Right ventricle myocardium inferior (tissue), 1 donor: ENCODE measurements at regions not wholly inside any gene's neighbourhood (a gene's known extent, or its start where the extent isn't known, plus 50 kb on each side); places are given as distances from the start of the nearest gene placed in this dataset.

ENCODE experiments used
- ATAC-seq: fragments of 200-7000 bp; cut with Tn5 transposase; one replicate; pipeline ENCODE4 v1.9.1; 2020; ENCODE audit warnings: mild to moderate bottlenecking, moderate library complexity
- DNase-seq: peaks from one replicate; pipeline ENCODE4 v3.0.0; 2021; ENCODE audit errors: missing footprints
- intact Hi-C: fragments of 100-400 bp; cut with DNase I; formaldehyde crosslinking; loops from one replicate; pipeline ENCODE4 v1.11.0; 2022
- donor health status: DM: no; HTN: yes; CAD: no; lungs with severe emphysema.

DNA sequence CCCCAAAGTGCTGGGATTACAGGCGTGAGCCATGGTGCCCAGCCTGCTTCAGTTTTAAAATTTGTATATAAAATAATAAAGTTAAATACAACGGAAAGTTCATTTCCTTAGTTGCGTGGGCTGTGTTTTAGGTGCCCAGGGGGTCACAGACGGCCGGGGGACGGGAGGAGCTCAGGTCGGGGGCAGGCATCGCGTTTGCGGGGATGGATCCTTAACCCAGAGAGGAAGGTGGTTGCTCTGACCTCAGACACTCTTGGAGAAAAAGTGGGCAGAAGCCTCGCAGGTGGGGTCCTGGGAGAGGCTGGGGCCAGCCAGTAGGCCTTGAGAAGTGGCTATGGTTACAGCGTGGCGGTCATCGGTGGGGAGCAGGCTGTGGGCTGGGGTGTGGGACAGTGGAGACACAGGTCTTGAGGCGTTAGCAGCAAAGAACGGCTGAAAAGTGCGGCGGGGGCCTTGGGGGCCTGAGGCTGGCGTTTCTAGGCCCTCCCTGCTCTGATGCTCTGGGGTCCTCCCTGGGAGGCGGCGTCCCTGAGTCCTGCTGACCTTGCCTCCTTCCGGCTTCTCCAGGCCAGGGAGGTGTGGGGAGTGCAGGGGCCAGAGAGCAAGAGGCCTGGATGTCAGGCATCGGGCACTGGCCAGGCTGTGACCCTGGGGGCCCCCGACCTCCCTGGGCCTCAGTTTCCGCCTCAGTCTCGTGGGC is 54.4 kb downstream of the UNCX start:
- peak; percentile 37 for DNase-seq
- intact Hi-C loops, result no loop called here
- ATAC-seq, result no peak

DNA sequence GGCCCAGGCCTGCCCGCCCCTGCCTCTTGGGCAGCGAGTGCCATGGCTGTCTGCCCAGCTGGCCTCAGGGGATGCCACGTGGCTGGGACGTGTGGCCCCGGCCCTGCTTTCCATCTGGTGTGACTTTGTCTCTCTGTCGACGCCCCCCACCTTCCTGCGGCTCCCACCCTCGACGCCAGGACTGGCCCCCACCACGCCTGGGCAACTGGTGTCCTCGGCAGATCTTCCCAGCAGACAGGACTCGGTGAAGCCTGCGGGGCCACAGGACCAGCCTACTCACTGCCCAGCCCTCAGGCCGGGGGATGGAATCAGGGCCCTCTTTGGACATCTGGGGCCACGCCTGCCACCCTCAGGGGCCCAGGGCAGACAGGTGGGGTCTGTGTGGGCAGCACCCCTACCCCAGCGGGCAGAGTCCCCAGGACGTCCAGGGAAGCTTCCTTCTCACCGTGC is 55.1 kb downstream of the UNCX start:
- ATAC-seq, result no peak
- DNase-seq, result no peak
- intact Hi-C loops, result no loop called here

DNA sequence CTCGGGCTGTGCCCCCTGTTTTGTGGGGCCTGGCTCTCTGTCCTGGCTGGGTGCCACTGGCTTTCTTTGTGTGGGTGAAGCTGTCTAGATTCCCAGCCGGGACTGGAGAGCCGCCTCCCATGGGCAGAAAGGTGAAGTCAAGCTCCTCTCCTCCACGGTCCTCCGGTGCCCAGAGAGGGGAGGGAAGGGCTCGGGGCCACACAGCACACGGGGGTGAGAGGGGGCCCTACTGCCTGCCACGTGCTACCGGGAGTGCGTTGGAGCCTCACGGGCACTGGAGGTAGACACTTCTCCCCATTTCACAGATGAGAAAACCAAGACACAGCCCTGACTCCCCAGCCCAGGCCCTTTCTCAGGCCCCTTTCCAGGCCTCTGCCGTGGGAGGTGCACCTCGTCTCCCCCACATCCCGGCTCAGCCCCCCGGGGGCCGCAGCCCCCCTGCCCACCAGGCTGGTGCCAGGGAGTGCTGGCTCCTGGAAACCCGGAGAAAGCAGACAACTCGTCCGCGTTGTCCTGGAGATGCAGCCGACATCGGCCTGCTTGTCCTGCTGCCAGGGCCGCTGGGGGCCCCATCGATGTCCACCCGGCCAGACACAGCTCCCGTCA is 55.8 kb downstream of the UNCX start:
- no peak for ATAC-seq
- intact Hi-C loops, result no loop called here
- peak; percentile 54 for DNase-seq

DNA sequence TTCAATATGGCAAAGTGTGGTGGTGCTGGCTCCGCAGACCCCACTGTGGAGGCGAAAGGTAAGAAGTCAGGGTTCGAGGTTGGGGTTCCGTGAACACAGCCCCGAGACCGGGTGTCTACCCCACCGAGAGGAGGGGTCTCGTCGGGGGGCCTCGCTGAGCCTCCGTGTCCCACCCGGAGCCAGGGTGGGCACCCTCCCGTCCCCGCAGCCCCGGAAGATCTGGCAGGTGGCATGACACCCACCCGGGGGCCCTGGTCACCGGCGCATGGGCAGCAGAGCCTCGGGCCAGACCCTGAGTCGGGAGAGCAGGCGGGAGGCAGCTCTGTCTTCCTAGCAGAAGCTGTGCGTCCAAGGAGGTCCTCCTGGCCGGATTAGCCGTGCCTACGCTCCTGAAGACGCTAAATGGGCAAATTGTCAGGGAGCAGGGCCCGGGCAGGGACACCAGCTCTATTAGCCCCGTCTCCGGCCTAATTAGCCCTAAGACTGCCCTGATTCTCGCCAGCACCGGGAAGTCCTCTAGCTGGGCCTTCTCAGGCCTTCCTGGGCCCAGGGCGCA is 56.4 kb downstream of the UNCX start:
- DNase-seq (peak; percentile 53), ATAC-seq (no peak)
- intact Hi-C loops, result no loop called here

DNA sequence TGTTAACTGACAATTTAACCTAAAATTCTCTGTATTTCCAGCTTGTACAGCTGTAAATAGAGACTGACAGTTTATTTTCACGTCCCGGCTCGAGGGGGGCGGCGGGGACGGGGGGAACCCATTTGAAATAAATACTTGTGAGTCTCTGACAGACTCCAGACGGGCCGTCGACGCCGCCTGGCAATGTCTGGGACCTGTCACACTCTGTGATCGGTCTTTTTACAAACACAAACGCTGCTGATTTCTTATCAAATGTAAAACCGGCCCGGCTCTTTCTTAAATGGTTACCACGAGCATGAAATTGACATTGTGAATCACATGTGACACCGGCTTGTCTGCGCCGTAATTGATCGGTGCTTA is 57.0 kb downstream of the UNCX start:
- DNase-seq (peak; percentile 59), ATAC-seq (no peak)
- intact Hi-C loops, result no loop called here

DNA sequence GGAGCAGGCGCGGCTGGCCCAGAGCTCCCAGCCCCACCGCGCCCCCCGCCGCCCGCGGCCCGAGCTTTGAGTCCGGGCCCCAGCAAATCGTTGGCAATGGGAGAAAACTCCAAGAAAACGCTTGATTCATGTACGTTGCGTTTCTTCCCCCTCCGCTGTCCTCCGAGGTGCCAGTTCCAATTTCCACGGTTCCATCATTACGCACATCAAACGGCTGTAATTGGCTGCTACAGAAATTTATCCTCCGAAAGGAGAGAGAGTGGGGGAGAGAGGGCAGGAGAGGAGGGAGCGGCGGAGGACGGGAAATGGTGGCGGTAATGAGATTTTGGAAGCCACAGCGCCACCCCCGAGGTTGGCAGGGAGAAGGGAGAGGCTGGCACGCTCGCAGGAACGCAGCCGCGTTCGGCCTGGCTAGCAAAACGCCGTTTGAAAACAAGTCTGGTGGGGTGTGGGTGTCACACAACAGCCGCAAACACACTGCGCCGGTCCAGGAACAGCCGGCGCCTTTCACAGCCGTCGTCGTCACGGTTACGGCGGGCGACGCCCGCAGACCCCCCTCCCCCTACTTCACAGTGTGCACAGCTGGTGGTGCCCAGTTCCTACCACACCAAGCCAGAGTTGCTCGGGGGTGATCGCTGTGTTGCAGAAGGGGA is 57.5 kb downstream of the UNCX start:
- peak; percentile 53 for DNase-seq
- ATAC-seq, result peak; percentile 32
- intact Hi-C loops, result no loop called here

DNA sequence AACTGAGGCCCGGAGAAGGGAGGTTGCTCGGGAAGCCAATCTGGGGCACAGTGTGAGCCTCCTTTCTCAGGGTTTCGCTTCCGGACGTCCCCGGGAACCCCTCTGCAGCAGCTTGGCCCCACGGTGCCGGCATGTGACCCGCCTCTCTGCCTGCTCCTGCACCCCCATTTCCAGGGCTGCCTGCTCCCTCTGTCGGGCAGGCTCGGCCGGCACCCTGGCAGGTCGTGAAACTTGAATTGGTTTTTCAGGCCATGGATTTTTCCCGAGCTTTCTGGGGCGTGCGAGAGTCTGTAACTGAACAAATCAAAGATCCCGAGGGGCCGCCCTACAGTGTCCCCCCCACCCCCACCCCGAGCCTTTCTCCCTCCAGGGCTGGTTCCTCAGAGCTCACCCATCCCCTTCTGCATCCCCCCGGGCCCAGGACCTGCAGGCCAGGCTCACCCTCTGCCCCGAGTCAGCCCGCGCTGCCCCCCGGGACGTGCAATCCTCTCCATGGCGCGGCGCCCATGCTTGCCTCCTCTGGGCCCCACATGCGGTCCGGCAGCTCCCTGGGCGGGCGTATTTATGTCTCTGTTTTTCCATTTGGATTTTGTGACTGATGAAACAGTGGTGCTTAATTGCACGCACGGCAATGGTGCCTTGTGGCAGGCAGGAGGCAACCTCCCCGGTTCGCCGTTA is 58.1 kb downstream of the UNCX start:
- ATAC-seq (no peak), DNase-seq (peak; percentile 68)

DNA sequence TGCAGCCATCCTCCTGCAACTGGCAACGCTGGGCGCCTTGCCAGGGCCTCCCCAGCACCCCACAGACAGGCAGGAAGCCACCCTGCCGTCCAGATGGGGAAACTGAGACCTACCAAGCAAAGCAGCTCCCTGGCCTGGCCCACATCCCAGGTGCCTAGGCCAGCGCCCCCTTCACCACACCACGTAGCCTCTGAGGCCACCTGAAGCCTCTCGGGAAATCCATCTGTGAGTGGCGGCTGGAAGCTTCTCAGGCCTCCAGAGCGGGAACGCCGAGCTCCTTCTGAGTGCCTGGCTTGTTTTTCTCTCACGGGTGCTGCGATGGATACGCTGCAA is 58.7 kb downstream of the UNCX start:
- DNase-seq, result peak; percentile 51
- ATAC-seq, result no peak
- intact Hi-C loops, result no loop called here

More for the DNA sequence above, 58.1 kb downstream of the UNCX start:
- intact Hi-C loops, result no loop called here

DNA sequence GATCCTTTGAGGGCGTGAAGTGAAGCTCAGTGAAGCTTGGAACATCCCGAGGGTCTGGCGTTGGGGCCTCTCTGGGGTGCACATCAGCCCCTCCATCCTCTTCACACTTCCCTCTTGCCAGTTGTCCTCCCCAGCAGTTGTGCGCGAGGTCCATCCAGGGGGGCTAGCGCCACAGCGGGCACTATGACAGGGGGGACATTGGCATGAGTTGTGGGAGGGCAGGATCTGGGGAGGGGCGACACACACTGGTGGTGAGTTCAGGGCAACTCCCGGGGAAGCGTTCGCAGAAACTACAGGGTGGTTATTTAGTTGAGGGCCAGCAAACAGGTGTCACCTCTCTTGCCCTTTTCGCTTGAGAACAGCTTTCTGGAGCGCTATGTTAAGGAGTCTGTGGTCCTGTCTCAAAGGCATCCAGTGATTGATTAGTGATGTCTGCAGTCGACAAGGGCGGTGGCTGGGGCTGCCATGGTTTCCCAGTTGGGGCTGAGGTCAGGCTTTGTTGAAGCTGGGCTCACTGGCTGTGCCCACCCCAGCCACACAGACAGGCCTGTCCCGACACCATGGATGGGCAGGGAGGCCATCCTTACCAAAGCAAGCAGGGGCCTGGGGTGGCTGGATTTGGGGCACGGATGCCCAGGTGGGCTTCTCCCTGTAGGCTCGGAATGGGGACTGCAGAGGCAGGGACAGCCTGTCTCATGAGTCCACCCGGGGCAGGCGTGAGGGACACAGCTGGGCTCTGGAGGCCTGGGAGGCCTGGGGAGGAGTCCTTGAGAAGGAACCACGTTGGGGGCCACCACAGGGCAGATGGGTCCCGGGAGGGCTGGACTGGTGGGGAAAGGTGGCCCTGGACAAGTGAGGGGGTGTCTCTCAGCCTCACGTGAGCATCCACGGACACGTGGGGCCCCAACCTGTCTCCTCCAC is 59.4 kb downstream of the UNCX start:
- intact Hi-C loops, result no loop called here
- ATAC-seq (no peak), DNase-seq (peak; percentile 47)

DNA sequence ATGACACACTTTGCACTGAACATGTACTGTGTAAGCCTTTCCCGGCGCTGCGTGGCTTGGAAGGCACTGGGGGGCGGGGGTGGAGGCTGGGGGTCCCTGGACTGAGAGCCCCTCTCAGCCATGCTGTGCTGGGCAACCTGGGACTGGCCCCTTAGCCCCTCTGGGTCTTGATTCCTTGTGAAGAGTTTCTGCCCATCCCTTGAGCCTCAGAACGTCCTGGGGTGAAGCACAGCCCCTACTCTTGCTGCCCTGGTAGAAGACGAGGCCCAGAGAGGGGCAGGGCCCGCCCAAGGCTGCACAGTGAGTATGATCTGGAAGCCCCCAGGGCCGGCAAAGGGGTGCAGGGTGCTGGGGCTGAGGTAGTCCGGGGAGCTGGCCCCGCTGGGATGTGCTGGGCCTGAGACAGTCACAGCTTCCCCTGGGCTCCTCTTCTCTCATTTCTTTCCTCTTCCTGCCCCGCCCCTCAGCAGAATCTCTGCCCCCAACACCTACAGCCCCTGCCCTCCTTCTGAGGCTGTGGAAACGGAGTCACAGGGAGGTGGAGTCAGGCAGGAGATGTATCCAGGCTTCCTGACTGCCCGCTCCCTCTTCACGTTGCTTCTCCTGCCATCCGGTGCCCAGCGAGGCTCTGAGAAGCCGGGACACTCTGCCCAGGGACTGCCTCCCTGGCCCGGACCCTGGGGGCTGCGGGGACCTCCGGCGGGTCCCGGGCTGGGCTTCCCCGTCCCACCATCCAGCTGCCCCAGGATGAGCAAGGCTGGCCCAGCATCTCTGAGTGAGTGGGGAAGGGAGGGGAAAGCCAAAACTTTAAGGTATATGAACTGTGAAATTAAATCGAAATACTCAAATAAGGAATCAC is 60.5 kb downstream of the UNCX start:
- ATAC-seq (no peak), DNase-seq (peak; percentile 52)
- intact Hi-C loops, result no loop called here

DNA sequence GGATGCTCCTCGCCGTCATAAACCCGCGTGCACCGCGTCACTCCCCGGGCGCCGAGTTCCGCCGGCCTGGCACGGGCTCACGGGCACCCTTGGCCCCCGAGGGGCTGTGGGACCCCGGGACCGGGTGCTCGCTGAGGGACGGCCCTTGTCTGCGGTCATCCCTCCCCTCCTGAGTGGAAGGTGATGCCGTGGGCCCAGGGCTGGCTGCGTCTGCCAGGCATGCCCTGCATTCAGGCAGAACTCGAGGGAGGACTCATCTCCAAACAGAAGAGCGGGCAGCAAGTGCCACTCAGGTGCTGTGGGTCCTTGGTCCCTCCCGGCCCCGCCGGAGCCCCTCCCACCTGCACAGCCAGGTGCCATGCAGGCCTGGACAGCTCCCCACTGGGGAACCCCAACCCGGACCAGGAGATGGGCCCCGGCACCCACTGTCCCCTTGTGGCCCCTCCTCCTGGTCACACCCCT is 61.3 kb downstream of the UNCX start:
- peak; percentile 6 for ATAC-seq
- DNase-seq, result no peak
- intact Hi-C loops, result no loop called here

DNA sequence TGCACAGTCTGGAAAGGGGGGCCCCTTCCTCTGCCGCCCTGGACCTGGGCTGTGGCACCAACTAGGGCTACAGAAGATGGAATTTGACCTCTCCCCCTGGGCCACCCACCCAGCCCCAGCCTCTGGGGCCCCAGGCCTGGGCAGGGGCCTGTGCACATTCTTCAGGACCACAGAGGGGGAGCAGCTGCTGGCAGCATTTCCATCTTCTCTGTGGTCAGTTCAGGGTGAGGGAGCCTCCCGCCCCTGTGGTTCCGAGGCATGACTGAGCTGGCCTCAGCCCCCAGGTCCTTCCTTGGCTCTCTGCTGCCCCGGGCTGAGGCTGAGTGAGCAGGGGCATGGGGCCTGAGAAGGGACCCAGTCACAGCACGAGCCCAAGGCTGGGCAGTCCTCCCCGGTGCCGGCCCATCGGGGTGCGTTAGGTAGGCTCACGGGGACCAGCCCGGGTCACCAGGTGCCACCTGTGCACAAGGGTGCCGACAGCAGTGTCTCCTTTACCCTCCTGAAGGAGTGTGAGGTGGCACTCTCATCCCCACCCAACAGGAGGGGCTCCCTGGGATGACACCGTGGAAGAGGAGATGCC is 63.2 kb downstream of the UNCX start:
- DNase-seq (no peak), ATAC-seq (no peak)
- intact Hi-C loops, result no loop called here

DNA sequence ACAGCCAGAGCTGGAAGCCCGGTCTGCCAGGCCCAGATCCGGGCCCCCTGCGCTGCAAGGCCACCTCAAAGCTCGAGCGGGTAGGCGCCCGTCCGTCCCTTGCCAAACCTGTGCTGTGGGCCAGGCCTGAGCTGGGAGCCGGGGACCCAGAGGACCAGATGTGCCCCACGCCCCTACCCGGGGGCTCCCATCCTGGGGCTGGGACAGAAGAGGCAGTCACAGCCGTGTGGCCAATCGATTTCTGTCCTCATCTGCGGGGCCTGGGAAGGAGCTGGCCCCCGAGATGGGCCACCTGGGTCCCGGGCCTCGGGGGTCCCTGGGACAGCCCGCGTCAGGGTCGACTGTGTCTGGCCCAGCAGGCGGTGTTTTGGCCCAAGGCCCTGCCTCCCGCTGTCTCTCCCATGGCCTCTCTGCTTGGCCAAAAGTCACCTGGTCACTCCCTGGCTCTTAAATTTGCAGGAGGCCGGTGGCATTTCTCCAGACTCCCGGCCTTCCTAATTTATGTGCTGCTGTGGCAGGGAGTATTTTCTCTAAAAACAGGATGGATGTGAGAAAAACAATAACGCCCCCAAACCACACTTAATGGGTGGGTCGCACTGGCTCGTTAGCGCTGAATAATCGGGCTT is 63.8 kb downstream of the UNCX start:
- no peak for DNase-seq
- no peak for ATAC-seq
- intact Hi-C loops, result no loop called here

DNA sequence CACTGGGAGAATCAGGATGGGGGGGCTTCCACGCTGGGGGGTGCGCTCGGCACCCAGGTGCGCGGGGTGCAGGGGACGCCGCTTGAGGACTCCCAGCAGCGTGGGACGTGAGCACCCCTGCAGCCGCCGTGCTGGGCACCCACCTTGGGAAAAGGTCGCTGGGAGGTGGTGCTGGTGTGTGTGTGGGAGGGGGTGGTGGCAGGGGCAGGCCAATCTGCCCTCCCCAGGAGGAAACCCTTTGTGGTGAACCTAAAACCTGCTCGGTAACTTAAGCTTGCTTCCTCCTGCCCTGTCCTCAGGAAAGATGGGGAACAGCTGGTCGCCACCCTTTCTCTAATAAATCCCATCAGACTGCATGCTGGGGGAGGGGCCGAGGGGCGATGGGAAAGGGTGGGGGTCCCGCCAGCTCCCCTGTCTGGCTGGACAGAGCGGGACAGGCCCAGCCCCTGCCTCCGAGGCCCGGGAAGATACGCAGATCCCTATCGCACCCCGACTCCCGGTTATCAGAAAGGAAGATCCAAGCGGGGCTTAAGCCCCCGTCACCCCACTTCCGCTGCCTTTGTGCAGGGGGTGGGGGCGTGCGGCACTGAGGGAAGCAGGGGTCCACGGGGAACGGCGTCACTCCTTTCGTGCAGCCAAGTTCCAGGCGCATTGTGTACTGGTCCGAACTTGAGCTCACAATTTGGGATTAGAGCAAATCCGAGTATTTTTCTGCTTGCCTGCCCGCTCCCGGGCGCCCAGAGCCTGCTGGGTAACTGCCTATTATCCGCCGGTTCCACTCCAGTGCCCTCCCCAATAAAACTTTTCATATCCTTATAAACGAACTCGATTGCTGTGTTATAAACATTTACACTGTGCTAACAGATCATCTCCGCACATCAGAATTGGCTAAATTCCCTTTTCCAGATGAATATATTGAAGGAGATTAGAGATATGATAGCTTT is 64.6 kb downstream of the UNCX start:
- intact Hi-C loops, result no loop called here
- DNase-seq, result peak; percentile 59
- ATAC-seq, result no peak

DNA sequence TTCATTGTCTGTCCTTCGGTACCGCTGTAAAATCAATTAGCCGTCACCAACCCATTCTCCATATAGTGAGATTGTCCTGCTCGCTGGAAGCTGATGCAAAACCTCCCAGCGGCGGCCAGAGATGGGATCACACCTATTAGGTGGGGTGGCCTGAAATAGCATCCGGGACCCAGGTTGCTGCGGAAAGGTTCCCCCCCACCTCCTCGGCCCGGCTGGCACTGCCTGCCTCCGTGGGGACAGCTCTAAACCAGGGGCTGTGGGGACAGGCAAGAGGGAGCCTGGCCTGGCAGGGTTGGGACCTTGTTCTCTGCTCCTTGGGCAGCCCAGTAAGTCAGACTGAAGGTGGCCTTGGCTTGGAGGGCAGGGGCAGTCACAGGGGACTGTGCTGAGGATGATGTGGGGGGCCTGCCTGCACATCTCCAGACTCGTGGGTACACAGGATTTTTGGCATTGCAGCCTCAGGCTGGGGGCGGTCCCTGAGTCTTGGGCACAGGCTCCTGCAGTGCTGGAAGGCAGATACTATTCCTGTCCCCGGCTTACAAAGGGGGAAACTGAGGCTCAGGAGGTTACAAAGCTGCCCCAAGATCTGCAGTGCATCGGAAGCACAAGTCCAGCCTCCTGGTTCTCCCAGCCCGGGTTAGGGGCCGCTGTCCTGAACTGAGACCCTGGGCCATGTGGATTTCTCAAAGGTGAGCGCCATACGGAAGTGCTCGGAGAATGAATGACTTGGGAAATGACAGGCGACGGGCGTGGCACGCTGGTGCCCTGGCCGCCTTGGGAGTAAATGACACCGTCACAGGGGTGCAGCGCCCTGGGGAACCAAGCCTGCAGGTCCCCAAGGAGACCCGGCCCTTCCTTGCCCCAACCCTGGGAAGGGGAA is 65.6 kb downstream of the UNCX start:
- ATAC-seq (no peak), DNase-seq (peak; percentile 65)
- intact Hi-C loops, result no loop called here
